ENCODE measurements at regions not wholly inside any gene's neighbourhood (a gene's known extent, or its start where the extent isn't known, plus 50 kb on each side); places are given as distances from the start of the nearest gene placed in this dataset.
A peak's percentile ranks its signal among the peaks of the same experiment; 100 is the strongest.

- no peak for DNase-seq (ENCODE audit: extremely low read depth, low read depth)
These were observed 157.2 kb downstream of the ANKRD60 start for GRCh38 chr20:58071298-58071697.

GRCh38 chr20:58070664-58071196 lies 157.7 kb downstream of the ANKRD60 start:
- DNase-seq (ENCODE audit: extremely low read depth, low read depth), result no peak

GRCh38 chr20:58069796-58070663 lies 158.4 kb downstream of the ANKRD60 start:
- DNase-seq (ENCODE audit: extremely low read depth, low read depth), result no peak

GRCh38 chr20:58069207-58069606 lies 159.2 kb downstream of the ANKRD60 start:
- DNase-seq (ENCODE audit: extremely low read depth, low read depth), result no peak

GRCh38 chr20:58065508-58066361 lies 162.7 kb downstream of the ANKRD60 start:
- DNase-seq (ENCODE audit: extremely low read depth, low read depth), result no peak

- no peak for DNase-seq (ENCODE audit: extremely low read depth, low read depth)
These were observed 163.9 kb downstream of the ANKRD60 start for GRCh38 chr20:58064411-58065010.

- no peak for DNase-seq (ENCODE audit: extremely low read depth, low read depth)
These were observed 169.3 kb downstream of the ANKRD60 start for GRCh38 chr20:58059260-58059544.

- no peak for DNase-seq (ENCODE audit: extremely low read depth, low read depth)
These were observed 169.8 kb downstream of the ANKRD60 start for GRCh38 chr20:58058421-58059259.

- DNase-seq (ENCODE audit: extremely low read depth, low read depth), result no peak
These were observed 171.3 kb downstream of the ANKRD60 start for GRCh38 chr20:58056921-58057686.

- no peak for DNase-seq (ENCODE audit: extremely low read depth, low read depth)
These were observed 172.3 kb downstream of the ANKRD60 start for GRCh38 chr20:58056021-58056591.

- no peak for DNase-seq (ENCODE audit: extremely low read depth, low read depth)
These were observed 173.6 kb downstream of the ANKRD60 start for GRCh38 chr20:58054780-58055373.

- DNase-seq (ENCODE audit: extremely low read depth, low read depth), result no peak
These were observed 174.2 kb downstream of the ANKRD60 start for GRCh38 chr20:58054082-58054779.

- DNase-seq (ENCODE audit: extremely low read depth, low read depth), result no peak
These were observed 174.9 kb downstream of the ANKRD60 start for GRCh38 chr20:58053391-58054055.

- no peak for DNase-seq (ENCODE audit: extremely low read depth, low read depth)
These were observed 177.1 kb downstream of the ANKRD60 start for GRCh38 chr20:58051367-58051766.

GRCh38 chr20:58048096-58048702 lies 180.3 kb downstream of the ANKRD60 start:
- DNase-seq (ENCODE audit: extremely low read depth, low read depth), result peak; percentile 33

GRCh38 chr20:58046311-58046710 lies 182.1 kb downstream of the ANKRD60 start:
- DNase-seq (ENCODE audit: extremely low read depth, low read depth), result no peak

- DNase-seq (ENCODE audit: extremely low read depth, low read depth), result no peak
These were observed 182.9 kb downstream of the ANKRD60 start for GRCh38 chr20:58045579-58045978.
